IPS-20b (cell line): ENCODE measurements at regions not wholly inside any gene's neighbourhood (a gene's known extent, or its start where the extent isn't known, plus 50 kb on each side); places are given as distances from the start of the nearest gene placed in this dataset.

ENCODE experiments used
- H3K27ac ChIP-seq: one replicate; pipeline ENCODE4 v1.5.1; 2013; ENCODE audit warnings: low read length
- H3K27me3 ChIP-seq: 2 replicates; pipeline ENCODE4 v1.6.1; 2013; ENCODE audit warnings: mild to moderate bottlenecking, low read length, inconsistent platforms; ENCODE audit not compliant: insufficient read depth
- H3K36me3 ChIP-seq: 2 replicates; pipeline ENCODE4 v1.6.1; 2013; ENCODE audit warnings: low read depth, mild to moderate bottlenecking, inconsistent platforms, low read length, moderate library complexity; ENCODE audit not compliant: insufficient read depth
- H3K4me1 ChIP-seq: 2 replicates; pipeline ENCODE4 v1.6.1; 2013; ENCODE audit warnings: mild to moderate bottlenecking, control low read depth, inconsistent platforms, low read length, moderate library complexity; ENCODE audit not compliant: insufficient read depth
- H3K4me3 ChIP-seq: 2 replicates; pipeline ENCODE4 v1.5.1; 2013; ENCODE audit warnings: mild to moderate bottlenecking, low read length, inconsistent platforms
- H3K9ac ChIP-seq: 2 replicates; pipeline ENCODE4 v1.6.1; 2013; ENCODE audit warnings: low read depth, mild to moderate bottlenecking, inconsistent platforms, low read length, moderate library complexity
- H3K9me3 ChIP-seq: 2 replicates; pipeline ENCODE4 v1.6.1; 2013; ENCODE audit warnings: mild to moderate bottlenecking, low read depth, low read length, inconsistent platforms; ENCODE audit not compliant: insufficient read depth

- no peaks in the 10 kb centered on the region for H3K36me3 ChIP-seq
- H3K27me3 ChIP-seq: no peaks in the 10 kb centered on the region
- no peak overlapping the region for H3K4me3 ChIP-seq
- no peaks in the 10 kb centered on the region for H3K9me3 ChIP-seq
- no peaks in the 10 kb centered on the region for H3K4me1 ChIP-seq
- H3K9ac ChIP-seq: no peak overlapping the region
- no peak overlapping the region for H3K27ac ChIP-seq
Observed at GRCh38 chr15:72888811-72889210, 105.3 kb upstream of the ADPGK start.

- no peak overlapping the region for H3K27ac ChIP-seq
- H3K4me1 ChIP-seq: no peaks in the 10 kb centered on the region
- H3K4me3 ChIP-seq: no peak overlapping the region
- H3K9ac ChIP-seq: no peak overlapping the region
- no peaks in the 10 kb centered on the region for H3K9me3 ChIP-seq
- H3K36me3 ChIP-seq: no peaks in the 10 kb centered on the region
- no peaks in the 10 kb centered on the region for H3K27me3 ChIP-seq
Observed at GRCh38 chr15:72888211-72888610, 104.7 kb upstream of the ADPGK start.

- Histone ChIP-seq H3K9me3 (no peaks in the 10 kb centered on the region; the same call in 1 of the 2 replicates), H3K4me1 (no peaks in the 10 kb centered on the region), H3K27me3 (no peaks in the 10 kb centered on the region)
Observed at GRCh38 chr15:72887376-72887775, 103.8 kb upstream of the ADPGK start.

GRCh38 chr15:72884311-72884710 lies 100.8 kb upstream of the ADPGK start:
- Histone ChIP-seq H3K9ac (no peak overlapping the region), H3K4me1 (no peaks in the 10 kb centered on the region), H3K36me3 (no peaks in the 10 kb centered on the region), H3K27ac (no peak overlapping the region), H3K9me3 (peaks cover 4% of the 10 kb centered on the region; the same call in 1 of the 2 replicates), H3K27me3 (no peaks in the 10 kb centered on the region), H3K4me3 (no peak overlapping the region)

More at GRCh38 chr15:72887376-72887775, 103.8 kb upstream of the ADPGK start:
- Histone ChIP-seq H3K27ac (no peak overlapping the region), H3K4me3 (no peak overlapping the region), H3K36me3 (no peaks in the 10 kb centered on the region), H3K9ac (no peak overlapping the region)

GRCh38 chr15:72873379-72874233 lies 90.0 kb upstream of the ADPGK start:
- Histone ChIP-seq H3K27ac (no peak overlapping the region), H3K9ac (no peak overlapping the region), H3K27me3 (no peaks in the 10 kb centered on the region)

GRCh38 chr15:72872066-72872845 lies 88.7 kb upstream of the ADPGK start:
- Histone ChIP-seq H3K4me3 (no peak overlapping the region), H3K27ac (no peak overlapping the region), H3K9ac (no peak overlapping the region), H3K36me3 (no peaks in the 10 kb centered on the region), H3K4me1 (no peaks in the 10 kb centered on the region), H3K9me3 (no peaks in the 10 kb centered on the region; the same call in 1 of the 2 replicates), H3K27me3 (no peaks in the 10 kb centered on the region)

More at GRCh38 chr15:72873379-72874233, 90.0 kb upstream of the ADPGK start:
- Histone ChIP-seq H3K4me3 (no peak overlapping the region), H3K9me3 (no peaks in the 10 kb centered on the region; the same call in 1 of the 2 replicates), H3K36me3 (no peaks in the 10 kb centered on the region), H3K4me1 (no peaks in the 10 kb centered on the region)

- H3K4me3 ChIP-seq: no peak overlapping the region
- no peaks in the 10 kb centered on the region for H3K4me1 ChIP-seq
- no peaks in the 10 kb centered on the region for H3K36me3 ChIP-seq
- H3K27ac ChIP-seq: no peak overlapping the region
- no peaks in the 10 kb centered on the region for H3K27me3 ChIP-seq
- no peaks in the 10 kb centered on the region for H3K9me3 ChIP-seq
- H3K9ac ChIP-seq: no peak overlapping the region
Observed at GRCh38 chr15:72866866-72867616, 83.5 kb upstream of the ADPGK start.

GRCh38 chr15:72866182-72866581 lies 82.6 kb upstream of the ADPGK start:
- Histone ChIP-seq H3K36me3 (no peaks in the 10 kb centered on the region), H3K4me1 (no peaks in the 10 kb centered on the region), H3K27me3 (no peaks in the 10 kb centered on the region), H3K4me3 (no peak overlapping the region), H3K27ac (no peak overlapping the region), H3K9ac (no peak overlapping the region), H3K9me3 (no peaks in the 10 kb centered on the region)

GRCh38 chr15:72865486-72865885 lies 81.9 kb upstream of the ADPGK start:
- no peak overlapping the region for H3K4me3 ChIP-seq
- H3K27me3 ChIP-seq: no peaks in the 10 kb centered on the region
- no peak overlapping the region for H3K27ac ChIP-seq
- no peaks in the 10 kb centered on the region for H3K9me3 ChIP-seq
- no peak overlapping the region for H3K9ac ChIP-seq
- H3K4me1 ChIP-seq: no peaks in the 10 kb centered on the region
- no peaks in the 10 kb centered on the region for H3K36me3 ChIP-seq

- H3K27ac ChIP-seq: no peak overlapping the region
- H3K27me3 ChIP-seq: no peaks in the 10 kb centered on the region
- H3K4me1 ChIP-seq: no peaks in the 10 kb centered on the region
- H3K9ac ChIP-seq: no peak overlapping the region
- H3K36me3 ChIP-seq: no peaks in the 10 kb centered on the region
- no peak overlapping the region for H3K4me3 ChIP-seq
- H3K9me3 ChIP-seq: no peaks in the 10 kb centered on the region
Observed at GRCh38 chr15:72864681-72865080, 81.1 kb upstream of the ADPGK start.

- Histone ChIP-seq H3K4me1 (no peaks in the 10 kb centered on the region), H3K36me3 (no peaks in the 10 kb centered on the region), H3K9me3 (no peaks in the 10 kb centered on the region), H3K27ac (no peak overlapping the region), H3K4me3 (no peak overlapping the region), H3K27me3 (no peaks in the 10 kb centered on the region), H3K9ac (no peak overlapping the region)
Observed at GRCh38 chr15:72861354-72861910, 77.9 kb upstream of the ADPGK start.
